Endothelial cell of umbilical vein (primary cell): ENCODE measurements at regions not wholly inside any gene's neighbourhood (a gene's known extent, or its start where the extent isn't known, plus 50 kb on each side); places are given as distances from the start of the nearest gene placed in this dataset.

Source experiments
- BruUV-seq: library from RNA; stranded (reverse); fragments of 400-500 nt; replicated peaks from 2 replicates; lab custom pipeline; 2021; lab: Mats Ljungman, UMichigan
- CTCF ChIA-PET: fragments of 300-600, 350-600 bp; sonication (Branson Sonifier 250); formaldehyde crosslinking; loops from one replicate; lab custom pipeline; 2021; ENCODE audit warnings: antibody characterized with exemption, inconsistent platforms; lab: Charles Lee
- POLR2A ChIA-PET: fragments of 300-600, 350-600 bp; sonication (Branson Sonifier 250); formaldehyde crosslinking; loops from one replicate; lab custom pipeline; 2021; ENCODE audit warnings: antibody characterized with exemption, inconsistent platforms; lab: Charles Lee
- DNase-seq: peaks from one replicate; pipeline ENCODE4 v3.0.0-alpha.2; 2011; ENCODE audit warnings: low read depth, low spot score
- FAIRE-seq: peaks from 2 replicates; lab custom pipeline; 2011; peaks lifted over from hg19 to GRCh38; lab: Jason Lieb, UNC
- H2AFZ ChIP-seq: 2 replicates; pipeline ENCODE4 v1.6.0; 2012; ENCODE audit warnings: low read depth, low read length, control low read depth, inconsistent platforms
- H3K27ac ChIP-seq: 2 replicates; pipeline ENCODE4 v1.5.1; 2011; ENCODE audit warnings: low read depth, mild to moderate bottlenecking, control low read depth, low read length, moderate library complexity; ENCODE audit not compliant: insufficient read depth
- H3K27me3 ChIP-seq, 2 experiments: 2 replicates each; pipeline versions ENCODE4 v1.6.0 to v1.6.1; 2011; ENCODE audit warnings: low read length in 2 of 2, mixed read lengths in 1 of 2; ENCODE audit not compliant: control insufficient read depth in 2 of 2, insufficient read depth in 2 of 2
- H3K36me3 ChIP-seq, 2 experiments: 2 replicates in 1 of 2; 3 replicates in 1 of 2; pipeline ENCODE4 v1.5.1; 2011; ENCODE audit warnings: low read length in 2 of 2, mild to moderate bottlenecking in 1 of 2, moderate library complexity in 1 of 2; ENCODE audit not compliant: control insufficient read depth in 2 of 2, insufficient read depth in 2 of 2; ENCODE audit errors: extremely low read depth in 1 of 2
- H3K4me1 ChIP-seq: 3 replicates; pipeline ENCODE4 v1.5.1; 2011; ENCODE audit warnings: mild to moderate bottlenecking, low read length; ENCODE audit not compliant: control insufficient read depth, insufficient read depth; ENCODE audit errors: extremely low read depth
- H3K4me2 ChIP-seq: 2 replicates; pipeline ENCODE4 v1.6.1; 2011; ENCODE audit warnings: low read length, control low read depth, mixed read lengths; ENCODE audit not compliant: insufficient read depth
- H3K4me3 ChIP-seq, 3 experiments: fragments of 200-600 bp in 1 of 3; sonication (generic), shearing (Covaris generic) in 1 of 3; replicated peaks in 1 of 3; 2 replicates each; pipeline ENCODE4 v1.5.1; 2011 to 2016; ENCODE audit warnings: control low read depth in 3 of 3, low read length in 3 of 3, mild to moderate bottlenecking in 2 of 3, inconsistent platforms in 1 of 3, low read depth in 1 of 3, moderate library complexity in 1 of 3; ENCODE audit not compliant: insufficient read depth in 1 of 3
- H3K79me2 ChIP-seq: 2 replicates; pipeline ENCODE4 v1.6.0; 2012; ENCODE audit warnings: low read length, inconsistent platforms; ENCODE audit not compliant: control insufficient read depth, insufficient read depth
- H3K9ac ChIP-seq: replicated peaks from 2 replicates; pipeline ENCODE3; 2011; ENCODE audit warnings: low read length, control low read depth; ENCODE audit not compliant: insufficient read depth; ENCODE audit errors: extremely low read depth
- H3K9me1 ChIP-seq: replicated peaks from 3 replicates; pipeline ENCODE4 v1.6.0; 2011; ENCODE audit warnings: mild to moderate bottlenecking, low read length; ENCODE audit not compliant: control insufficient read depth, insufficient read depth; ENCODE audit errors: extremely low read depth
- H3K9me3 ChIP-seq: replicated peaks from 2 replicates; pipeline ENCODE4 v1.5.1; 2012; ENCODE audit warnings: low read length, inconsistent platforms; ENCODE audit not compliant: control insufficient read depth, insufficient read depth
- H4K20me1 ChIP-seq: replicated peaks from 2 replicates; pipeline ENCODE3; 2011; ENCODE audit warnings: mild to moderate bottlenecking, low read length; ENCODE audit not compliant: control insufficient read depth, insufficient read depth; ENCODE audit errors: extremely low read depth
- EZH2 ChIP-seq: IDR thresholded peaks from 2 replicates; pipeline ENCODE4 v1.6.1; 2012; ENCODE audit warnings: borderline replicate concordance, low read depth, mild to moderate bottlenecking, moderate library complexity, low read length, inconsistent platforms; ENCODE audit not compliant: severe bottlenecking
- FOS ChIP-seq: IDR thresholded peaks from 2 replicates; pipeline ENCODE4 v1.6.1; 2011; ENCODE audit warnings: mild to moderate bottlenecking, low read length, moderate library complexity, borderline replicate concordance; ENCODE audit not compliant: insufficient read depth
- GATA2 ChIP-seq: IDR thresholded peaks from 2 replicates; pipeline ENCODE4 v1.7.0; 2011; ENCODE audit warnings: low read depth, mild to moderate bottlenecking, moderate library complexity, mixed read lengths, low read length; ENCODE audit not compliant: insufficient read length, insufficient read depth
- JUN ChIP-seq: IDR thresholded peaks from 2 replicates; pipeline ENCODE4 v1.6.1; 2011; ENCODE audit warnings: borderline replicate concordance, low read depth; ENCODE audit not compliant: insufficient read length, insufficient read depth
- MYC ChIP-seq: IDR thresholded peaks from one replicate; pipeline ENCODE4 v1.6.1; 2011; ENCODE audit warnings: mild to moderate bottlenecking, low read depth, low read length
- POLR2A ChIP-seq: IDR thresholded peaks from 2 replicates; pipeline ENCODE4 v1.6.1; 2012; ENCODE audit warnings: low read depth, mild to moderate bottlenecking, control low read depth, low read length
- POLR2AphosphoS5 ChIP-seq: IDR thresholded peaks from 2 replicates; pipeline ENCODE4 v1.6.1; 2012; ENCODE audit warnings: low read depth, mild to moderate bottlenecking, control low read depth, low read length, moderate library complexity; ENCODE audit not compliant: insufficient read depth
- dilution Hi-C: fragments of 300-500 bp; cut with MboI; formaldehyde crosslinking; loops from one replicate; pipeline ENCODE4 v1.15.0; 2019; ENCODE audit warnings: low sequenced_read_pairs; ENCODE audit not compliant: extremely low pct_ligation_motif_present
- intact Hi-C: fragments of 100-400 bp; cut with micrococcal nuclease; formaldehyde crosslinking; loops from one replicate; pipeline ENCODE4 v1.10.0; 2022
- TF ChIP-seq, protein P1 (sequence below): IDR thresholded peaks from 2 replicates; pipeline ENCODE4 v1.6.1; 2011; ENCODE audit not compliant: insufficient read depth, insufficient read length
- TF ChIP-seq, protein P2 (sequence below), 2 donors: IDR thresholded peaks; 1 replicate in 1 of 2; 2 replicates in 1 of 2; pipeline ENCODE4 v1.5.1; 2011; ENCODE audit warnings: low read length in 2 of 2, mild to moderate bottlenecking in 2 of 2, moderate library complexity in 2 of 2, control low read depth in 1 of 2, inconsistent platforms in 1 of 2, low read depth in 1 of 2; ENCODE audit not compliant: insufficient read depth in 1 of 2; ENCODE audit errors: extremely low read depth in 1 of 2

DNA sequence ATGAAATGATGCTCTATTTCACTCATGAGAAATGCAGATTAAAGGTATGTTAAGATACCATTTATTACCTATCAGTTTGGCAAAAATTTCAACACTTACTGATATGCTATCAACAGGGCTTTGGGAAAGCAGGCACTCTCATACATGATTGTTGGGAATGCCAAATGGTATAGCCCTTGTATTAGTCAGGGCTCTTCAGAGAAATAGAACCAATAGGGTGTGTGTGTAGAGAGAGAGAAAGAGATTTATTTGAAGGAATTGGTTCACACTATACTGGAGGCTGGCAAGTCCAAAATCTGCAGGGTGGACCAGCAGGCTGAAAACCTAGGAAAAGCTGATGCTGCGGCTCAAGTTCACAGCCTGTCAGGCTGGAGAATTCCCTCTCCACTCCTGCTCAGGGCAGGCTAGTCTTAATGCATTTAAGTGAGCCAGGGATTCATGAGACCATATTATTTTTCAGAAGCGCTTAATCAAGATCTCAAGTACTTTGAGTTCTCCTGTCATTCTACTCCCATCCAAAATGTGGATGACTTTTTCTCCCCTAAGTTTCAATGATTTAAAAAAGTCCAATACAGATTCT lies 72.4 kb downstream of the NHLRC3 start:
- Histone ChIP-seq H3K79me2 (no peaks in the 10 kb centered on the region), H2AFZ (no peak overlapping the region), H3K9ac (no peak overlapping the region), H3K27ac (no peak overlapping the region), H3K9me3 (no peaks in the 10 kb centered on the region), H3K4me1 (no peaks in the 10 kb centered on the region), H3K9me1 (no peaks in the 10 kb centered on the region), H3K36me3 (no peaks in the 10 kb centered on the region), H3K4me2 (no peak overlapping the region), H3K27me3 (peaks cover 11 to 14% of the 10 kb centered on the region in 2 experiments), H3K4me3 (no peak overlapping the region), H4K20me1 (no peaks in the 10 kb centered on the region)
- ChIA-PET CTCF (no interaction called here), POLR2A (no interaction called here)
- TF ChIP-seq POLR2A (no peak), EZH2 (no peak), JUN (no peak), POLR2AphosphoS5 (no peak)
- FAIRE-seq (no peak), DNase-seq (no peak)
- dilution Hi-C loops (no loop called here), intact Hi-C loops (no loop called here)
- BruUV-seq, result no TSS peak

DNA sequence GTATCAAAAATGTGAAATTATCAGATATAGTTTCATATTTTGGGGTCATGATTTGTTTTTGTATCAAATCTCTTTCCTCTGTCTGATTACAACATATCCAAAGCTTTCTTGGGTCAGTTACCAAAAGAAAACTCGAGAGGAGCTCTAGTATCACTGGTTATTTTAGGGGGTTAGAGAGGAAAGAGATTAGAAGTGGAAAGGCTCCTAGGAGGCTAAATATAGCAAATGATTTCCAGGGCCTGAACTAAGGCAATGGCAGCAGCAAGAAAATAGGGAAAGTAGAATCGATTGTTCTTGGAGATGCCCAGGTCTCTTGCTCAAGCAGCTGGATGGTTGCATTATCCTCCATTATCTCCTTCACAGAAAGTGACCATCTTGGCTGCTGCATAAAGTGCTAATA lies 72.9 kb downstream of the NHLRC3 start:
- H2AFZ ChIP-seq, result no peak overlapping the region

More for the DNA sequence above, 72.9 kb downstream of the NHLRC3 start:
- FAIRE-seq, result no peak
- no peak for DNase-seq
- ChIA-PET CTCF (no interaction called here), POLR2A (no interaction called here)
- no TSS peak for BruUV-seq
- Histone ChIP-seq H3K9ac (no peak overlapping the region), H3K79me2 (no peaks in the 10 kb centered on the region), H3K36me3 (no peaks in the 10 kb centered on the region), H3K4me2 (no peak overlapping the region), H3K27ac (no peak overlapping the region), H3K4me3 (no peak overlapping the region), H3K27me3 (peaks cover 11 to 14% of the 10 kb centered on the region in 2 experiments), H4K20me1 (no peaks in the 10 kb centered on the region), H3K9me3 (no peaks in the 10 kb centered on the region), H3K4me1 (no peaks in the 10 kb centered on the region), H3K9me1 (no peaks in the 10 kb centered on the region)
- dilution Hi-C loops, result no loop called here
- intact Hi-C loops, result no loop called here
- no peak for TF ChIP-seq FOS
- TF ChIP-seq, protein P1, sequence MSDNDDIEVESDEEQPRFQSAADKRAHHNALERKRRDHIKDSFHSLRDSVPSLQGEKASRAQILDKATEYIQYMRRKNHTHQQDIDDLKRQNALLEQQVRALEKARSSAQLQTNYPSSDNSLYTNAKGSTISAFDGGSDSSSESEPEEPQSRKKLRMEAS, result no peak
- TF ChIP-seq JUN, result no peak
- no peak for TF ChIP-seq EZH2
- no peak for TF ChIP-seq GATA2
- TF ChIP-seq POLR2AphosphoS5, result no peak
- TF ChIP-seq, protein P2, sequence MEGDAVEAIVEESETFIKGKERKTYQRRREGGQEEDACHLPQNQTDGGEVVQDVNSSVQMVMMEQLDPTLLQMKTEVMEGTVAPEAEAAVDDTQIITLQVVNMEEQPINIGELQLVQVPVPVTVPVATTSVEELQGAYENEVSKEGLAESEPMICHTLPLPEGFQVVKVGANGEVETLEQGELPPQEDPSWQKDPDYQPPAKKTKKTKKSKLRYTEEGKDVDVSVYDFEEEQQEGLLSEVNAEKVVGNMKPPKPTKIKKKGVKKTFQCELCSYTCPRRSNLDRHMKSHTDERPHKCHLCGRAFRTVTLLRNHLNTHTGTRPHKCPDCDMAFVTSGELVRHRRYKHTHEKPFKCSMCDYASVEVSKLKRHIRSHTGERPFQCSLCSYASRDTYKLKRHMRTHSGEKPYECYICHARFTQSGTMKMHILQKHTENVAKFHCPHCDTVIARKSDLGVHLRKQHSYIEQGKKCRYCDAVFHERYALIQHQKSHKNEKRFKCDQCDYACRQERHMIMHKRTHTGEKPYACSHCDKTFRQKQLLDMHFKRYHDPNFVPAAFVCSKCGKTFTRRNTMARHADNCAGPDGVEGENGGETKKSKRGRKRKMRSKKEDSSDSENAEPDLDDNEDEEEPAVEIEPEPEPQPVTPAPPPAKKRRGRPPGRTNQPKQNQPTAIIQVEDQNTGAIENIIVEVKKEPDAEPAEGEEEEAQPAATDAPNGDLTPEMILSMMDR (IDR thresholded peaks at IDR 0.05; ENCODE audit: extremely low read depth in 1 of 2, insufficient read depth in 1 of 2, low read depth in 1 of 2, low read length in 2 of 2), result no peak
- no peak for TF ChIP-seq MYC
- TF ChIP-seq POLR2A, result no peak
